Panc1 (cell line): ENCODE measurements at regions not wholly inside any gene's neighbourhood (a gene's known extent, or its start where the extent isn't known, plus 50 kb on each side); places are given as distances from the start of the nearest gene placed in this dataset.

Experiments used
- ATAC-seq: fragments of 200-7000 bp; cut with Tn5 transposase; 2 replicates; pipeline ENCODE4 v1.9.1; 2020; ENCODE audit warnings: mild to moderate bottlenecking, moderate library complexity
- BruUV-seq: library from RNA; stranded (reverse); fragments of 400-500 nt; replicated peaks from 2 replicates; lab custom pipeline; 2021; lab: Mats Ljungman, UMichigan
- CTCF ChIA-PET: fragments of 300-600 bp; sonication (Branson Sonifier 250); formaldehyde crosslinking; loops from one replicate; lab custom pipeline; 2022; ENCODE audit warnings: antibody characterized with exemption; lab: Charles Lee
- POLR2A ChIA-PET: fragments of 300-600 bp; sonication (Branson Sonifier 250); formaldehyde crosslinking; loops from one replicate; lab custom pipeline; 2022; ENCODE audit warnings: antibody characterized with exemption; lab: Charles Lee
- DNase-seq: peaks from one replicate; pipeline ENCODE4 v3.0.0-alpha.2; 2010; ENCODE audit warnings: low read depth, low spot score
- H3K27ac ChIP-seq: 2 replicates; pipeline ENCODE4 v1.5.1; 2011; ENCODE audit warnings: mild to moderate bottlenecking, low read length, inconsistent platforms
- H3K27me3 ChIP-seq: fragments of 200-500 bp; sonication (Bioruptor generic); 2 replicates; pipeline ENCODE4 v1.6.0; 2014; ENCODE audit warnings: low read length, inconsistent platforms; ENCODE audit not compliant: control insufficient read depth, insufficient read depth
- H3K36me3 ChIP-seq: fragments of 200-500 bp; sonication (Bioruptor generic); 2 replicates; pipeline ENCODE4 v1.5.1; 2014; ENCODE audit warnings: inconsistent platforms, mild to moderate bottlenecking, low read length, moderate library complexity; ENCODE audit not compliant: control insufficient read depth, insufficient read depth
- H3K4me1 ChIP-seq: 2 replicates; pipeline ENCODE4 v1.5.1; 2011; ENCODE audit warnings: inconsistent platforms, mild to moderate bottlenecking, low read length, moderate library complexity; ENCODE audit not compliant: control insufficient read depth, insufficient read depth
- H3K4me3 ChIP-seq, 2 experiments: 2 replicates each; pipeline ENCODE4 v1.5.1; 2011 to 2012; ENCODE audit warnings: low read depth in 2 of 2, low read length in 2 of 2, mild to moderate bottlenecking in 2 of 2, inconsistent platforms in 1 of 2, moderate library complexity in 1 of 2
- H3K9me3 ChIP-seq: fragments of 200-500 bp; sonication (Bioruptor generic); 2 replicates; pipeline ENCODE4 v1.5.1; 2014; ENCODE audit warnings: low read depth, mild to moderate bottlenecking, inconsistent platforms, low read length, moderate library complexity; ENCODE audit not compliant: control insufficient read depth, insufficient read depth
- CTCF ChIP-seq: fragments of 450-650 bp; IDR thresholded peaks from 2 replicates; pipeline ENCODE4 v1.5.1; 2017; ENCODE audit warnings: mild to moderate bottlenecking
- POLR2AphosphoS5 ChIP-seq: IDR thresholded peaks from 2 replicates; pipeline ENCODE4 v1.6.1; 2012; ENCODE audit warnings: mild to moderate bottlenecking, low read depth, low read length, moderate library complexity
- REST ChIP-seq, 2 experiments: IDR thresholded peaks; 2 replicates each; pipeline ENCODE4 v1.6.1; 2011 to 2012; ENCODE audit warnings: low read depth in 2 of 2, control low read depth in 1 of 2, low read length in 1 of 2, mild to moderate bottlenecking in 1 of 2, moderate library complexity in 1 of 2; ENCODE audit not compliant: insufficient read depth in 1 of 2
- SIN3A ChIP-seq: IDR thresholded peaks from 2 replicates; pipeline ENCODE4 v1.6.1; 2012; ENCODE audit warnings: low read depth, mild to moderate bottlenecking, low read length, moderate library complexity, borderline replicate concordance; ENCODE audit not compliant: insufficient read depth
- TCF7L2 ChIP-seq: IDR thresholded peaks from 2 replicates; pipeline ENCODE4 v1.6.1; 2011; ENCODE audit warnings: mild to moderate bottlenecking, low read depth, low read length, inconsistent platforms
- in situ Hi-C: cut with HindIII; loops from 2 replicates; pipeline ENCODE4 v1.10.0; 2016; ENCODE audit warnings: low sequenced_read_pairs, low pct_unique_long_range_greater_than_20kb
- intact Hi-C: fragments of 100-400 bp; cut with micrococcal nuclease; formaldehyde crosslinking; loops from one replicate; pipeline ENCODE4 v1.10.0; 2022; ENCODE audit not compliant: unreplicated experiment

GRCh38 chr4:38601916-38602291 lies 62.1 kb upstream of the KLF3 start:
- ATAC-seq (no peak), DNase-seq (no peak)
- Histone ChIP-seq H3K9me3 (no peaks in the 10 kb centered on the region), H3K27ac (no peak overlapping the region), H3K27me3 (no peaks in the 10 kb centered on the region), H3K4me3 (no peak overlapping the region), H3K4me1 (no peaks in the 10 kb centered on the region), H3K36me3 (no peaks in the 10 kb centered on the region)
- TF ChIP-seq SIN3A: no peak
- no peak for TF ChIP-seq CTCF
- TF ChIP-seq TCF7L2: no peak
- no peak for TF ChIP-seq REST (IDR thresholded peaks at IDR 0.05; ENCODE audit: insufficient read depth in 1 of 2, low read depth in 2 of 2, low read length in 1 of 2)
- TF ChIP-seq POLR2AphosphoS5: no peak
- intact Hi-C loops: no loop called here
- ChIA-PET POLR2A (no interaction called here), CTCF (no interaction called here)
- BruUV-seq: no TSS peak
- in situ Hi-C loops: no loop called here

- POLR2A ChIA-PET: no interaction called here
- ATAC-seq (no peak), DNase-seq (no peak)
- intact Hi-C loops: no loop called here
- Histone ChIP-seq H3K27ac (no peak overlapping the region), H3K4me1 (no peaks in the 10 kb centered on the region), H3K36me3 (no peaks in the 10 kb centered on the region), H3K4me3 (no peak overlapping the region), H3K27me3 (no peaks in the 10 kb centered on the region), H3K9me3 (no peaks in the 10 kb centered on the region)
- BruUV-seq: no TSS peak
- TF ChIP-seq CTCF (no peak), SIN3A (no peak), POLR2AphosphoS5 (no peak), REST (IDR thresholded peaks at IDR 0.05; ENCODE audit: insufficient read depth in 1 of 2, low read depth in 2 of 2, low read length in 1 of 2) (no peak), TCF7L2 (no peak)
- CTCF ChIA-PET: no interaction called here
- in situ Hi-C loops: no loop called here
Measured at GRCh38 chr4:38603652-38604051, 60.3 kb upstream of the KLF3 start.
